RWPE2 (cell line): ENCODE measurements at regions not wholly inside any gene's neighbourhood (a gene's known extent, or its start where the extent isn't known, plus 50 kb on each side); places are given as distances from the start of the nearest gene placed in this dataset.

Experiments used
- ATAC-seq: fragments of 200-7000 bp; cut with Tn5 transposase; 3 replicates; pipeline ENCODE4 v1.9.1; 2021; ENCODE audit warnings: low read depth
- DNase-seq: peaks from one replicate; pipeline ENCODE4 v3.0.0-alpha.2; 2020; ENCODE audit warnings: low spot score
- H3K27ac ChIP-seq: fragments of 450-650 bp; 2 replicates; pipeline ENCODE4 v1.5.1; 2017; ENCODE audit warnings: mild to moderate bottlenecking; ENCODE audit not compliant: poor library complexity, severe bottlenecking
- H3K27me3 ChIP-seq: fragments of 250-450 bp; sonication (Bioruptor Pico); 2 replicates; pipeline ENCODE4 v1.5.1; 2021; ENCODE audit warnings: mild to moderate bottlenecking, moderate library complexity; ENCODE audit not compliant: insufficient read depth, poor library complexity, severe bottlenecking
- H3K36me3 ChIP-seq: fragments of 250-450 bp; sonication (Bioruptor Pico); 2 replicates; pipeline ENCODE4 v1.5.1; 2020; ENCODE audit warnings: low read depth, mild to moderate bottlenecking, moderate library complexity
- H3K4me1 ChIP-seq: fragments of 250-450 bp; sonication (Bioruptor Pico); 2 replicates; pipeline ENCODE4 v1.5.1; 2021; ENCODE audit warnings: mild to moderate bottlenecking, moderate library complexity; ENCODE audit not compliant: insufficient read depth, poor library complexity, severe bottlenecking
- H3K4me3 ChIP-seq: fragments of 250-450 bp; sonication (Bioruptor Pico); 2 replicates; pipeline ENCODE4 v1.5.1; 2021; ENCODE audit warnings: mild to moderate bottlenecking, moderate library complexity; ENCODE audit not compliant: severe bottlenecking
- H3K9me3 ChIP-seq: fragments of 250-450 bp; sonication (Bioruptor Pico); 2 replicates; pipeline ENCODE4 v1.5.1; 2021; ENCODE audit warnings: mild to moderate bottlenecking, moderate library complexity; ENCODE audit not compliant: severe bottlenecking
- TF ChIP-seq, protein P1 (sequence below): fragments of 450-650 bp; IDR thresholded peaks from one replicate; pipeline ENCODE4 v1.5.1; 2017; ENCODE audit warnings: mild to moderate bottlenecking, moderate library complexity; ENCODE audit not compliant: poor library complexity, severe bottlenecking

DNA sequence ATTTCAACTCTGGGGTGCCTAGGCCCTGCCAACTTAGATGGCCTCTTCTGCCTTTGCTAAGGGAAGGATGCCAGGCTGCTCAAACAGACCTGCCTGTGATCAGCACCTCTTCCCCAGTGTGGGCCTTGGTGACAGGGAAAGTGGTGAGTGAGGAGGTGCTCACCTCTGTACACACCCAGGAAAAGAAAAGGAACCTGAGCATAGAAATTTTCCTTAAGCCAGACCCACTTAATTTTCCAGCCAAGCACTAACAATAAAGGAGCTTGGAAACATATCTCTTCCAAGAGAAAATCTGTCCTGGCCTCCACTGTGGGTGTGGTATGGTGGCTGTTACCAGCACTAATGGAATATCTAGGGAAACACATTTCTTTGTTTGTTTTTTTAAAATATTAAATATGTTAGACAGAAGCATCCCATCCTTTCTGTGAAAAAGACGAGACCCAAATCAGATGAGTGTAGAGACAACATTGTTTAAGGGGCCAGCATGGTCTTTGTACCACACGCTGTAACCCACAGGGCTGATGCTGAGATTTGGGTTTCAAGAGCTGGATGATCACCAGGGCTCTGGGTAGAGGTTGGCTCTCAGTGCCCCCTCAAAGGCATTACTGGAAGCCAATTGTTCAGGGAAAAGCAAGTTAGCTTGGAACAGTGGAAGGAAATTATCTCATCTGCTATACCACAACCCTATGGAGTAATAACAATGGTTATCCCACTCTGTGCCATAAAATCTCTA, 472.2 kb downstream of the INSC start:
- no peaks in the 10 kb centered on the region for H3K36me3 ChIP-seq
- ATAC-seq (no peak), DNase-seq (no peak)
- no peaks in the 10 kb centered on the region for H3K27me3 ChIP-seq
- no peaks in the 10 kb centered on the region for H3K9me3 ChIP-seq
- no peaks in the 10 kb centered on the region for H3K4me1 ChIP-seq
- no peak overlapping the region for H3K27ac ChIP-seq
- TF ChIP-seq, protein P1, sequence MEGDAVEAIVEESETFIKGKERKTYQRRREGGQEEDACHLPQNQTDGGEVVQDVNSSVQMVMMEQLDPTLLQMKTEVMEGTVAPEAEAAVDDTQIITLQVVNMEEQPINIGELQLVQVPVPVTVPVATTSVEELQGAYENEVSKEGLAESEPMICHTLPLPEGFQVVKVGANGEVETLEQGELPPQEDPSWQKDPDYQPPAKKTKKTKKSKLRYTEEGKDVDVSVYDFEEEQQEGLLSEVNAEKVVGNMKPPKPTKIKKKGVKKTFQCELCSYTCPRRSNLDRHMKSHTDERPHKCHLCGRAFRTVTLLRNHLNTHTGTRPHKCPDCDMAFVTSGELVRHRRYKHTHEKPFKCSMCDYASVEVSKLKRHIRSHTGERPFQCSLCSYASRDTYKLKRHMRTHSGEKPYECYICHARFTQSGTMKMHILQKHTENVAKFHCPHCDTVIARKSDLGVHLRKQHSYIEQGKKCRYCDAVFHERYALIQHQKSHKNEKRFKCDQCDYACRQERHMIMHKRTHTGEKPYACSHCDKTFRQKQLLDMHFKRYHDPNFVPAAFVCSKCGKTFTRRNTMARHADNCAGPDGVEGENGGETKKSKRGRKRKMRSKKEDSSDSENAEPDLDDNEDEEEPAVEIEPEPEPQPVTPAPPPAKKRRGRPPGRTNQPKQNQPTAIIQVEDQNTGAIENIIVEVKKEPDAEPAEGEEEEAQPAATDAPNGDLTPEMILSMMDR, result no peak
- H3K4me3 ChIP-seq, result no peak overlapping the region

DNA sequence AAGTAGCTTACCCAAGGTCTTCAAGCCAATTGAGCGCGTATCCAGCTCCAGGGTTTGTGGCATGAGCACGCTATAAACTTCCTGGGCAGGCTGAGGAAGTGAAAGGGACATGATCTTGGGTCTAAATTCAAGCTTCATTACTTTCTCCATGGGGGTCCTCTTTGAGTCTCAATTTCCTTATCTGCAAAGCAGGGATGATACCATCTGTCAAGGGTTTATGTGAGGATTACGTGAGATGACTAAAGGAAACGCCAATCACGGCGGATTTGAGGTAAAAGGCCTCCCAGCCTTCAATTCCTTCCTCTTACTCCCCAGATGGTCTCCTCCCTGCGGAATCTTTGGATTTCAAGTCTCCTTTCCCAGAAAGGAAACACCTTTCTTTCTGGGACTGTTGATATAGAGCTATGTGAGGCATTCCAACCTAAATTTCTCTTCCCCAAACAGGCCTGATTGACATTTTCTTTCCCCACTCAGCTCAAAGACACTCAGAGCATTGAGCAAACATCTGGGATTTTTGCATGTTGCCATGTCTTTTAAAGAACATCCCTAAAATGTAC, 474.4 kb downstream of the INSC start:
- Histone ChIP-seq H3K27ac (no peak overlapping the region), H3K9me3 (no peaks in the 10 kb centered on the region), H3K4me1 (no peaks in the 10 kb centered on the region), H3K36me3 (no peaks in the 10 kb centered on the region), H3K27me3 (no peaks in the 10 kb centered on the region), H3K4me3 (no peak overlapping the region)
- TF ChIP-seq, protein P1, result no peak
- ATAC-seq, result no peak
- DNase-seq, result no peak

DNA sequence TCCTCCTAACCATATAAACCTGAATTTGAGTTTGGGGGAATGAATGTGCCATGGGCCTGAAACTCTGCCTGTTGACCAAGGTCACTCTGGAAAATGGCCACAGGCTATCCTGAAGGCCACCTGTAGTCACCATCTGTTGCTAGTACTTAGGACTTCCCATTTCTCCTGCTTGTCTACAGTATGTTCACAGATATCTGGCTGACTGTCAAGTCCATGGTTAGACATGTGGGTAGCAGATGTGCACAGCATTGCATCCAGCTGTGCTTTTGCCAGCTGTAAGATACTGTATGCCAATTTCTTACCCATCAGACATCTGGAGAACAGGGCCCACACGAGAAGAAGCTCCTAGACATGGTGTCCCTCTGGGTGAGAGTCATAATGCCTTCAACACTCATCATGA, 475.4 kb downstream of the INSC start:
- no peaks in the 10 kb centered on the region for H3K36me3 ChIP-seq
- DNase-seq, result no peak
- no peaks in the 10 kb centered on the region for H3K4me1 ChIP-seq
- no peak overlapping the region for H3K27ac ChIP-seq
- no peak overlapping the region for H3K4me3 ChIP-seq
- H3K9me3 ChIP-seq, result no peaks in the 10 kb centered on the region
- H3K27me3 ChIP-seq, result no peaks in the 10 kb centered on the region
- TF ChIP-seq, protein P1, result no peak
- no peak for ATAC-seq

DNA sequence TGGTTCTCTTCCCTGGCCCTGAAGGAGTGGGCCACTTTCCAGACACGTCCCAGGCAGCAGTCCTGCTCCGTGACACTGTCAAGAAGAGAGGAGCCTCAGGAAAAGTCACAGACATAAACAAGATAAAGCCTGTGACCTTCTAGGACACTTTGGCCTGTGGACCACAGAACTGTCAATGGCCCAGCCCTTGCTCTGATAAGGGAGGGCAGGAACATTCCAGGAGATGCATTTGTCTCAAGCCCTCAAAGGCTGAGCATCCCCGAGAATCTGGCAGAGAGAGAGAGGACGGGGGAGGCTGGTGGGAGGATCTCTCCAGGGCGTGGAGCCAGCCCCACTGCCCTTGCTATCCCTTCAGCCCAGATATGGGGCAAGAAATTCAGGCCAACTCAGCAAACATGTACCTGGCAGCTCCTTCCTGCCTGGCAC, 476.4 kb downstream of the INSC start:
- H3K27ac ChIP-seq, result no peak overlapping the region
- no peaks in the 10 kb centered on the region for H3K36me3 ChIP-seq
- H3K4me3 ChIP-seq, result no peak overlapping the region
- ATAC-seq (no peak), DNase-seq (no peak)
- TF ChIP-seq, protein P1, result no peak
- no peaks in the 10 kb centered on the region for H3K27me3 ChIP-seq
- no peaks in the 10 kb centered on the region for H3K9me3 ChIP-seq
- H3K4me1 ChIP-seq, result no peaks in the 10 kb centered on the region

DNA sequence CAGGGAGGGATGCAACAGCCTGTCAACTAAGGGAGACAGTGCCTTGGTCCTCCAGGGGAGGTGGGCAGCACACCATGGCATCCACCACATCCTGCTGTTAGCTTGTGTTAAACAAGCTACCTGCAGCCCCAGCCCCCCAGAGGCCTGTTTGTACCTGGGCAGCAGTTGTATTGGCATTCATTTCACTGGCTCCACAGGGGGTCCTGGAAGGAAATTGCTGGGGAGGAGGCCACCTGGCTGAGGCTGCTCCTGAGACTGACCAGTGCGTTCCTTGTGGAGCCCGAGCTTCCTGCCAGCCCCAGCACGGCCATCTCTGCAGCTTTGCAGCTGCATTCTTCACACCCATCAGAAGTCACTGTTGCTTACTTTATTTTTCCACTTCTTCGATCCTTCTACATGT, 479.9 kb downstream of the INSC start:
- Histone ChIP-seq H3K4me1 (no peaks in the 10 kb centered on the region), H3K27me3 (no peaks in the 10 kb centered on the region), H3K27ac (no peak overlapping the region), H3K36me3 (no peaks in the 10 kb centered on the region), H3K9me3 (no peaks in the 10 kb centered on the region), H3K4me3 (no peak overlapping the region)
- DNase-seq, result no peak
- no peak for ATAC-seq
- TF ChIP-seq, protein P1, result no peak
